Astrocyte of the spinal cord (primary cell): ENCODE measurements at regions not wholly inside any gene's neighbourhood (a gene's known extent, or its start where the extent isn't known, plus 50 kb on each side); places are given as distances from the start of the nearest gene placed in this dataset.

Experiments
- DNase-seq: peaks from one replicate; pipeline ENCODE4 v3.0.0; 2011; ENCODE audit warnings: low read depth, low spot score
- H3K4me3 ChIP-seq: 2 replicates; pipeline ENCODE4 v1.5.1; 2011; ENCODE audit warnings: low read depth, mild to moderate bottlenecking, low read length, moderate library complexity
- CTCF ChIP-seq: IDR thresholded peaks from 2 replicates; pipeline ENCODE4 v1.5.1; 2012; ENCODE audit warnings: low read depth, mild to moderate bottlenecking, low read length, inconsistent platforms
- in situ Hi-C: cut with HindIII; loops from 2 replicates; pipeline ENCODE4 v1.10.0; 2017; ENCODE audit warnings: low sequenced_read_pairs

- in situ Hi-C loops: no loop called here
- H3K4me3 ChIP-seq: no peak overlapping the region
- DNase-seq: no peak
- no peak for TF ChIP-seq CTCF
Measured at GRCh38 chr13:109447667-109448066, 338.7 kb downstream of the IRS2 start.

DNA sequence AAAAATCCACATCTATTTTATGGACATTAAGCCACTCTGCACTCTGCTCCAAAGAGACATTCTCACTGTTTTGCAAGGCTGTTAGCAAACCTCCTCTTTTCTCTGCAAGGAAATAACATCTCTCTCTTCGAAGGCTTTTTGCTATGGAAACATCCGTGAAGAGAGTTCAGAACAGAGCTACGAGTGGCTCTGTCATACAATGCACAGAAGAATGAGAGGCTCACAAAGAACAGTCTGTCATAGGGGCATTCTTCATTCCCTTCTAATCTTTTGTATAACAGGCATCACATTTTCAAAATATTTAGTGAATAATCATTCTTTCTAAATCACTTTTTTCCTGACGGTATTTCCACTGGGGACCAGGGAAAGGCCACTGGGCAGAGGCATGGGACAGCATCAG lies 346.1 kb downstream of the IRS2 start:
- no peak for TF ChIP-seq CTCF
- in situ Hi-C loops: no loop called here
- DNase-seq: no peak
- H3K4me3 ChIP-seq: no peak overlapping the region

GRCh38 chr13:109439813-109440212 lies 346.6 kb downstream of the IRS2 start:
- no peak overlapping the region for H3K4me3 ChIP-seq
- in situ Hi-C loops: no loop called here
- TF ChIP-seq CTCF: no peak
- no peak for DNase-seq

- in situ Hi-C loops: no loop called here
- DNase-seq: no peak
Measured at GRCh38 chr13:109436841-109437240, 349.5 kb downstream of the IRS2 start.

DNA sequence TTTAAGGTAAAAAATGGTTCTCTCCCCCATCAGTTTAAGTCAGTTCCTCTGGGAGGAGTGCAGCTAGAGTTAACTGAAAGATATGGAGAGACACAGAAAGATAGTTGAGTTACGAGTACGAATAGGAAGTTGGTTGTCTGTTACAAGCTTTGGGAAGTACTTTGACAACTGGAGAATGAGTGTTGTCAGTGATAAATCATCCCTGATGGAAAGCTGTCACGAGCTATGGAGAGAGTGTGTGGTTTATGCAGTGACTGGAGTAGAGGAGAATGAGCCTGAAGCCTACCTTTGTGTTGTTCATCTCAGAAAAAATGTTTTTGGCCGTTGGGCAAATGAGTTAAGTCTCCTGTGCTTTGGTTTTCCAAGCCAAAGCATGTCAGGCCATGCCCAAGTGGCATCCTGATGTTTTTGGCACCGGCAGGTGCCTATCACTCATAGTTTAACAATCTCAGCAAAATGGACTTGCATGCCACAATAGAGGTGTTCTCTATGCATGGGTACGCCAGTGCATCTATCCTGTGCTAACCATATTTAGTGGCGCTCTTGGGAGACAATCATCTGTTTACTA lies 350.2 kb downstream of the IRS2 start:
- no peak for DNase-seq
- in situ Hi-C loops: no loop called here
- H3K4me3 ChIP-seq: no peak overlapping the region
- TF ChIP-seq CTCF: no peak

More at GRCh38 chr13:109436841-109437240, 349.5 kb downstream of the IRS2 start:
- no peak overlapping the region for H3K4me3 ChIP-seq
- TF ChIP-seq CTCF: no peak

DNA sequence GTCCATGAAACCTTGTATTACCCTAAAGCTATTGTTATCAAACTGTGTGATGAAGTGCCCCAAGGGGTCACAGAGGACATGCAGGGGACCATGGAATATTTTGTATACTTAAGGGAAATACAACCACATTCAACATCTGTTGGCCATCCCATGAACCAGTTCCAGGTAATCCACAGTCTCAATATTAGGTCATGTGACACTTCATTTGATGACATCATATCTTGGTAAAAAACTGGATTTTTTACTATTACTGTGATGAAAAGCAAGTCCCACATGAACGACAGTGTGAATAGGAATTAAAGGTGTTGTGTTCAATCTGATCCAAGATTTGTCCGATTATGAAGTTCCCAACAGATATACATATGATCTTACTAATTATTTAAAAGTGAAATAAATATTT lies 355.2 kb downstream of the IRS2 start:
- TF ChIP-seq CTCF: no peak
- DNase-seq: no peak
- H3K4me3 ChIP-seq: no peak overlapping the region
- in situ Hi-C loops: no loop called here

DNA sequence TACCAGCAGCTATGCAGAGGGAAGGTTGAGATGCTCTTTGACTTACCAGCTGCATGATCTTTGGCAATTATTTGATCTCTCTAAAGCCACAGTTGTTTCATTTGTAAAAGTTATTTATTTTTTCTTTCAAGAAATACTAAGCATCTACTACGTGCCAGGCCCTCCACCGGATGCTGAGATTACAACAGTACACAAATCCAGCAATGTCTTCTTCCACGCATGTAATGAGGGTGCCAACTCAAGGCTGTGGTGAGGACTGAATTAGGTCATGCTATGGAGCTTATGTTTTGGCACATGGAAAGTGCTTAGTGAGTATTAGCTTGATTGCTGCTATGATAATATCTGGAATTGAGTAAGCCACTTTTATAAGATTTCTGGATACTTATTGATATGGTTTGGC lies 358.2 kb downstream of the IRS2 start:
- TF ChIP-seq CTCF: no peak
- in situ Hi-C loops: no loop called here

More for the DNA sequence above, 358.2 kb downstream of the IRS2 start:
- no peak overlapping the region for H3K4me3 ChIP-seq
- no peak for DNase-seq
